ENCODE measurements at regions not wholly inside any gene's neighbourhood (a gene's known extent, or its start where the extent isn't known, plus 50 kb on each side); places are given as distances from the start of the nearest gene placed in this dataset.

GRCh38 chr18:41320100-41320499 is 634.9 kb upstream of the PIK3C3 start:
- no peak overlapping the region for H3K4me3 ChIP-seq
- no peaks in the 10 kb centered on the region for H3K9me3 ChIP-seq
- no peaks in the 10 kb centered on the region for H3K4me1 ChIP-seq
- intact Hi-C loops (cut with DNase I): no loop called here
- DNase-seq (no peak), ATAC-seq (no peak)
- H3K27ac ChIP-seq: no peak overlapping the region
- no peaks in the 10 kb centered on the region for H3K36me3 ChIP-seq
- TF ChIP-seq CTCF (IDR thresholded peaks at IDR 0.05): no peak
- no peaks in the 10 kb centered on the region for H3K27me3 ChIP-seq (ENCODE audit: low read depth)

- DNase-seq (no peak), ATAC-seq (no peak)
- no peak for TF ChIP-seq CTCF (IDR thresholded peaks at IDR 0.05)
- no peaks in the 10 kb centered on the region for H3K9me3 ChIP-seq
- no peak overlapping the region for H3K27ac ChIP-seq
- H3K36me3 ChIP-seq: no peaks in the 10 kb centered on the region
- intact Hi-C loops (cut with DNase I): no loop called here
- no peaks in the 10 kb centered on the region for H3K4me1 ChIP-seq
- no peaks in the 10 kb centered on the region for H3K27me3 ChIP-seq (ENCODE audit: low read depth)
- H3K4me3 ChIP-seq: no peak overlapping the region
These were observed 639.9 kb upstream of the PIK3C3 start for GRCh38 chr18:41315134-41315533.

GRCh38 chr18:41311571-41312547 is 643.2 kb upstream of the PIK3C3 start:
- H3K27me3 ChIP-seq (ENCODE audit: low read depth): no peaks in the 10 kb centered on the region
- TF ChIP-seq CTCF (IDR thresholded peaks at IDR 0.05): no peak
- ATAC-seq (no peak), DNase-seq (no peak)
- H3K27ac ChIP-seq: no peak overlapping the region
- no peaks in the 10 kb centered on the region for H3K4me1 ChIP-seq
- H3K36me3 ChIP-seq: no peaks in the 10 kb centered on the region
- intact Hi-C loops (cut with DNase I): no loop called here
- H3K4me3 ChIP-seq: no peak overlapping the region
- no peaks in the 10 kb centered on the region for H3K9me3 ChIP-seq

GRCh38 chr18:41297740-41298139 is 657.3 kb upstream of the PIK3C3 start:
- ATAC-seq: no peak
- no peak for TF ChIP-seq CTCF (IDR thresholded peaks at IDR 0.05)
- no peaks in the 10 kb centered on the region for H3K36me3 ChIP-seq
- no peak overlapping the region for H3K27ac ChIP-seq
- no peak overlapping the region for H3K4me3 ChIP-seq
- H3K27me3 ChIP-seq (ENCODE audit: low read depth): no peaks in the 10 kb centered on the region
- no peak for DNase-seq
- intact Hi-C loops (cut with DNase I): no loop called here
- H3K9me3 ChIP-seq: no peaks in the 10 kb centered on the region
- no peaks in the 10 kb centered on the region for H3K4me1 ChIP-seq

GRCh38 chr18:41269294-41269693 is 685.7 kb upstream of the PIK3C3 start:
- TF ChIP-seq CTCF (IDR thresholded peaks at IDR 0.05): no peak
- H3K9me3 ChIP-seq: no peaks in the 10 kb centered on the region
- H3K4me1 ChIP-seq: no peaks in the 10 kb centered on the region
- DNase-seq (no peak), ATAC-seq (no peak)
- no peak overlapping the region for H3K27ac ChIP-seq
- no peak overlapping the region for H3K4me3 ChIP-seq
- no peaks in the 10 kb centered on the region for H3K27me3 ChIP-seq (ENCODE audit: low read depth)
- intact Hi-C loops (cut with DNase I): no loop called here
- no peaks in the 10 kb centered on the region for H3K36me3 ChIP-seq
